ENCODE measurements at regions not wholly inside any gene's neighbourhood (a gene's known extent, or its start where the extent isn't known, plus 50 kb on each side); places are given as distances from the start of the nearest gene placed in this dataset.

DNA sequence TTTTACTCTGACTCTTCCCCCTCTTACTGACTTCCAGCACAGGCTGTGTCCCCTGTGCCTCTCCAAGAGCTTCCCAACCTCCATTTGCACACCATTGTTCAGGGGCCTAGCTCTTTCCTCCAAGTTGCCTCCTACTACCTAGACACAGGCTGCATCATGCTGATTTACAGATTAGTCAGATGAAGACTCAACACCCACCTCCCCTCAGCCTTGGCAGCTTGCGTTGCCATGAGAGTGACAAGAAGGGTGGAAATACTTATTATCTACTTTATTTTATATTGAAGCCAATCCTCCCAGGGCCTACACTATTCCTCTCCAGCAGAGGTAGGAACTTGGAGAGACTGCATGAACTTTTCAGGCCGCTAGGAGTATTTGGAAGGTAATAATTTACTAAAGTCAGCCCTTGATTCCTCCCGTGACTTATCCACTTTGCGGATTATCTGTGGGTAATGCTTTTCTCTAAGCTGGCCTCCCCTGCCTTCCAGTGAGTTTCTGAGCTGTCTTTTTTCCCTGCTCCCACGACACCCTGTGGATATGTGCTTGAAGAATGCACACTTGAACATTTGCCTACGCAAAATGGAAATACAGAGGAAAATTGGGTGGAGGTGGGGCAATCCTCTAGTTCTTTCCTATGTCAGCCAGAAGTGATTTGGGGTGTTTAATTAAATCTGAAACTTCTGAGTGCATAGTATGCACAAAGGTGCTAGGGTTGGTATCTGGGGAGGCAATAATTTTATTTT, 74.1 kb upstream of the TMEM164 start:
- no peak for DNase-seq (ENCODE audit: low read depth, low spot score)

DNA sequence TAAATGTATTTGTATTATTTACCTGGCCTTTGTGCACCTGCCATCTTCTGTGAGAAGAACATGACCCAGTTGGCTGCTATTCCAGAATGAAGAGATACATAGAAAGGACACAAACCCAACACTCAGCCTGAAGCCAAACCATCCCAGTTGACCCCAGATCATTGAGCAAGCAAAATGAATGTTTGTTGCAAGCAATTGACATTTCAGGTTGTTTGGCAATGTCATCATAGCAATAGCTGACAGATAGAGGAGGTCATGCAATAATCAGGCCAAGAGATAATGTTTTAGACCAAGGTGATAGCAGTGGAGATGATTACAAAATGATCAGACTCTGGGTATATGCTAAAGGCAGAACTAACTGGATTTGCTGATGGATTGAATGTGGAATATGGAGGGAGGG, 71.2 kb upstream of the TMEM164 start:
- DNase-seq (ENCODE audit: low read depth, low spot score) = no peak

DNA sequence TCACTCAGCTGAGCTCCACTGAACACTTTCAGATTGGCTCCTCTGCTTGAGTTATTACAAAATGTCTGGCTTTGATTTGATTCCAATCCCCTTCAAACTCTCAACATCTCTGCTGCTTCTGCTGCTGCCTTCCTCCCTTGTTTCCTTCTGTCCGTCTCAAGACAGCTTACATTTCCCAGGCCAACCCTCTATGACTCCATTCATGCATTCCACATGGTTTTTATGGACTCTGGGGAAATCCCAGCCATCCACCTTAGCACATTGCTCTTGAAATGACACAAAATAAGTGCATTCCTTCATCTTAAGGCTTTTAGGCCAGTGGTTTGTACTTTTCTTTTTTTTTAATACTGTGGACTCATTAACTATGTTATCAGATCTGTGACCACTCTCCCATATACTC, 68.5 kb upstream of the TMEM164 start:
- DNase-seq (ENCODE audit: low read depth, low spot score) = no peak

GRCh38 chrX:109934935-109935334, 68.0 kb upstream of the TMEM164 start:
- no peak for DNase-seq (ENCODE audit: low read depth, low spot score)

GRCh38 chrX:109936114-109936513, 66.8 kb upstream of the TMEM164 start:
- no peak for DNase-seq (ENCODE audit: low read depth, low spot score)

DNA sequence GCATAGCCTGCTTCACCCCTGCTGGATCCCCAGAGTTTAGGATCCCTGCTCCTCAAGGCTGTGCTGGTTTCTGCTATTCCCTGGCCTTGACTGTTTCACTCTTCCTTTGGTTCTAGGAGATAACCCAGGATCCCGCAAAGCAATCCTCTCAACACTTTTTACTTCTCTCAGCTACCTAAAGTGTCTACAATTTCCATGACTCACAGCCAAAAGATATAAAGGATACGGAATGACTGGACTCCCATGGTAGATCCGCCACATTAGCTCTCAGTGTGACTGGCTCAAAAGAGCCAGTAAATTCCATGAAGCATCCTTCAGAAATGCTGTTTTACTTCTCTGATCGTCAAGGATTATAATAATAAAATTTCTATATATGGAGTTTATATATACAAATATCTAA, 66.3 kb upstream of the TMEM164 start:
- DNase-seq (ENCODE audit: low read depth, low spot score) = no peak

- DNase-seq (ENCODE audit: low read depth, low spot score) = no peak
These were observed 63.4 kb upstream of the TMEM164 start for GRCh38 chrX:109939498-109939897.

- no peak for DNase-seq (ENCODE audit: low read depth, low spot score)
These were observed 62.5 kb upstream of the TMEM164 start for GRCh38 chrX:109940411-109940810.

- no peak for DNase-seq (ENCODE audit: low read depth, low spot score)
These were observed 59.7 kb upstream of the TMEM164 start for GRCh38 chrX:109943092-109943739.

- no peak for DNase-seq (ENCODE audit: low read depth, low spot score)
These were observed 59.2 kb upstream of the TMEM164 start for GRCh38 chrX:109943740-109944092.

DNA sequence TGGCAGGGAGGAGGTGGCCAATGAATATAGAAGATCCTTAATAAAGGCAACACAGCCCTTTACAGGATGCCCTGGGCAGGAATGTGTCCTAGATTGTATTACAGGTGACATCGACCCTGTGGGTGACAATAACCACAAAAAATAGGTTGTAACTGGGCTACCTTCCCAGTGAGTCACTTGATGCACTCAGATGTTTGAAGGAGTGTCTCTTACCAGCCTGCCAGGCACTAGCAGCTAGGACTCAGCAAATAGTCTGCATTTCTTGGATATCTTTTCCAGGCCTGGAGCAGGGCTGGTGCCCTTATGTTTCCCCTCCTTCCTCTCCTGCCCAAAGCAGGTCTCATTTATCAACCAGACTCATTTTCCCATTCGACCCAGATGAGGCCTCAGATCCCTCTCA, 50.9 kb upstream of the TMEM164 start:
- no peak for DNase-seq (ENCODE audit: low read depth, low spot score)

DNA sequence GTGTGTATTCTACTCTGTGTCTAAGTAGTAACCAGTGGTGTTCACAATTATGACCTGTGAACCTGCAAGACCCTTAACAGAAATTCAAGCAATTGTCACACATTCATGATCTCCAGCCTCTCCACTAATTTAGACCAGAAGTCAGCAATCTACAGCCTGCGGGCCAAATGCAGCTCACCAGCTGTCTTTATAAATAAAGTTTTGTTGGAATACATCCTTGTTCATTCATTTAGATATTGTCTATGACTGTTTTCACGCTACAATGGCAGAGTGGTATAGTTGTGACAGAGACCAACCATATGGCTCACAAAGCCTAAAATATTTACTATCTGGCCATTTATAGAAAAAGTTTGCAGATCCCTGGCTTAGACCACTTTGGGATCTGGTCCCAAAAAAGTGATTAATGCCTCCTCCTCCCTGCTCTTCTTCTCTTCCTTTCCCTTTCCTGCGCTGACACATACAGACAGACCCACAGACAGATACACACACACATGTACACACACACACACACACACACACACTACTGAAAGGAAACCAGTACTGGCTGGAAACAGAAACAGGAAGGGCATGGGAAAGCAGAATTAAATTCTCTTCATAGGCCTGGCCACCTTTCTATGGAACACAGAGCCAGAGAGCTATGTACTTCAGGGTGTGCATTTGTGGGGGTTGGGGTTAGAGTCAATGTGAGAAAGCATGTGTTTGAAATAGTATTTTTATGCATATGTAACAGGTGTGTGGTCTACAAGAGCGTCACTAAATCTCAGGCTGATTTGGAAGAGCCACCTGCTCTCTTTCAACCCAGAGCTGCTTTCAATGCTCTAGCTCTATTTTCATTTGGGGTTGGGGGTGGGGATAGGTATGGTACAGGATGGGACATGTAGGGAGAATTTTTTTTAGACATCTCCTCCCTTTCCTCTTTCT, 49.7 kb upstream of the TMEM164 start:
- no peak for DNase-seq (ENCODE audit: low read depth, low spot score)
